Suprapubic skin (tissue), 4 donors: ENCODE measurements at regions not wholly inside any gene's neighbourhood (a gene's known extent, or its start where the extent isn't known, plus 50 kb on each side); places are given as distances from the start of the nearest gene placed in this dataset.

Experiments used
- DNase-seq, 2 donors: peaks; one replicate each; pipeline ENCODE4 v3.0.0-alpha.2; 2019; ENCODE audit warnings: low spot score in 2 of 2
- H3K27ac ChIP-seq: fragments of 200-600 bp; sonication (generic); one replicate; pipeline ENCODE4 v1.5.1; 2019
- H3K27me3 ChIP-seq: fragments of 200-600 bp; sonication (generic); one replicate; pipeline ENCODE4 v1.5.1; 2019
- H3K36me3 ChIP-seq: fragments of 200-600 bp; sonication (generic); one replicate; pipeline ENCODE4 v1.5.1; 2019
- H3K4me1 ChIP-seq: fragments of 200-600 bp; sonication (generic); one replicate; pipeline ENCODE4 v1.5.1; 2019
- H3K4me3 ChIP-seq: fragments of 200-600 bp; sonication (generic); one replicate; pipeline ENCODE4 v1.5.1; 2019; ENCODE audit warnings: mild to moderate bottlenecking
- H3K9me3 ChIP-seq: fragments of 200-600 bp; sonication (generic); one replicate; pipeline ENCODE4 v1.5.1; 2019
- CTCF ChIP-seq, 2 donors: fragments of 200-600 bp in 1 of 2; fragments of 450-650 bp in 1 of 2; sonication (generic) in 1 of 2; IDR thresholded peaks; one replicate each; pipeline ENCODE4 v1.5.1; 2016 to 2019; ENCODE audit warnings: antibody characterized with exemption in 2 of 2, mild to moderate bottlenecking in 1 of 2, moderate library complexity in 1 of 2
- EP300 ChIP-seq: sonication (generic); formaldehyde crosslinking; IDR thresholded peaks from one replicate; pipeline ENCODE4 v1.6.1; 2017; ENCODE audit warnings: antibody characterized with exemption
- POLR2A ChIP-seq, 2 donors: fragments of 450-650 bp; IDR thresholded peaks; one replicate each; pipeline ENCODE4 v1.6.1; 2017; ENCODE audit warnings: antibody characterized with exemption in 2 of 2, mild to moderate bottlenecking in 2 of 2, moderate library complexity in 2 of 2
- POLR2AphosphoS5 ChIP-seq, 3 donors: sonication (generic); formaldehyde crosslinking; IDR thresholded peaks; one replicate each; pipeline ENCODE4 v1.6.1; 2017; ENCODE audit warnings: antibody characterized with exemption in 3 of 3
- WGBS: methylation state at CpG from one replicate; pipeline ENCODE4 v1.1.5; 2018; 5-methylcytosine and 5-hydroxymethylcytosine counted together

GRCh38 chr12:67782573-67782972 is 134.0 kb downstream of the DYRK2 start:
- H3K27ac ChIP-seq: no peak overlapping the region
- no peaks in the 10 kb centered on the region for H3K36me3 ChIP-seq
- no peak overlapping the region for H3K4me3 ChIP-seq
- no peak for DNase-seq
- H3K4me1 ChIP-seq: no peaks in the 10 kb centered on the region
- H3K27me3 ChIP-seq: no peaks in the 10 kb centered on the region
- H3K9me3 ChIP-seq: no peaks in the 10 kb centered on the region
- no peak for TF ChIP-seq POLR2AphosphoS5 (IDR thresholded peaks at IDR 0.05)
- no peak for TF ChIP-seq POLR2A (IDR thresholded peaks at IDR 0.05)
- TF ChIP-seq EP300: no peak
- no peak for TF ChIP-seq CTCF (IDR thresholded peaks at IDR 0.05)
- WGBS: 97% methylated on average over 1 of the region's 1 CpG

GRCh38 chr12:67783393-67783792 is 134.8 kb downstream of the DYRK2 start:
- H3K27me3 ChIP-seq: no peaks in the 10 kb centered on the region
- DNase-seq: no peak
- no peak overlapping the region for H3K27ac ChIP-seq
- H3K4me1 ChIP-seq: no peaks in the 10 kb centered on the region
- no peaks in the 10 kb centered on the region for H3K36me3 ChIP-seq
- 74% methylated on average over 1 of the region's 1 CpG for WGBS
- no peaks in the 10 kb centered on the region for H3K9me3 ChIP-seq
- TF ChIP-seq CTCF (IDR thresholded peaks at IDR 0.05): no peak
- TF ChIP-seq POLR2A (IDR thresholded peaks at IDR 0.05): no peak
- no peak for TF ChIP-seq EP300
- no peak overlapping the region for H3K4me3 ChIP-seq

GRCh38 chr12:67784831-67785230 is 136.3 kb downstream of the DYRK2 start:
- Histone ChIP-seq H3K4me3 (no peak overlapping the region), H3K27me3 (no peaks in the 10 kb centered on the region), H3K4me1 (no peaks in the 10 kb centered on the region), H3K9me3 (no peaks in the 10 kb centered on the region), H3K27ac (no peak overlapping the region), H3K36me3 (no peaks in the 10 kb centered on the region)
- TF ChIP-seq EP300 (no peak), POLR2A (IDR thresholded peaks at IDR 0.05) (no peak), POLR2AphosphoS5 (IDR thresholded peaks at IDR 0.05) (no peak), CTCF (IDR thresholded peaks at IDR 0.05) (no peak)
- no peak for DNase-seq
- 86% methylated on average over 3 of the region's 3 CpGs for WGBS

GRCh38 chr12:67786086-67786485 is 137.5 kb downstream of the DYRK2 start:
- Histone ChIP-seq H3K27ac (no peak overlapping the region), H3K4me1 (no peaks in the 10 kb centered on the region)
- 84% methylated on average over 3 of the region's 3 CpGs for WGBS

GRCh38 chr12:67788118-67788517 is 139.6 kb downstream of the DYRK2 start:
- DNase-seq: no peak
- Histone ChIP-seq H3K9me3 (no peaks in the 10 kb centered on the region), H3K27me3 (no peaks in the 10 kb centered on the region), H3K36me3 (no peaks in the 10 kb centered on the region), H3K4me1 (no peaks in the 10 kb centered on the region), H3K27ac (no peak overlapping the region), H3K4me3 (no peak overlapping the region)
- TF ChIP-seq POLR2AphosphoS5 (IDR thresholded peaks at IDR 0.05) (no peak), EP300 (no peak), CTCF (IDR thresholded peaks at IDR 0.05) (no peak), POLR2A (IDR thresholded peaks at IDR 0.05) (no peak)
- WGBS: 57% methylated on average over 5 of the region's 5 CpGs

More at GRCh38 chr12:67786086-67786485, 137.5 kb downstream of the DYRK2 start:
- H3K4me3 ChIP-seq: no peak overlapping the region
- H3K9me3 ChIP-seq: no peaks in the 10 kb centered on the region
- no peaks in the 10 kb centered on the region for H3K36me3 ChIP-seq
- no peaks in the 10 kb centered on the region for H3K27me3 ChIP-seq
- no peak for DNase-seq
- TF ChIP-seq POLR2A (IDR thresholded peaks at IDR 0.05) (no peak), POLR2AphosphoS5 (IDR thresholded peaks at IDR 0.05) (no peak)

- H3K4me3 ChIP-seq: no peak overlapping the region
- no peak overlapping the region for H3K27ac ChIP-seq
- no peaks in the 10 kb centered on the region for H3K36me3 ChIP-seq
- no peaks in the 10 kb centered on the region for H3K4me1 ChIP-seq
- TF ChIP-seq EP300: no peak
- no peak for TF ChIP-seq CTCF (IDR thresholded peaks at IDR 0.05)
- TF ChIP-seq POLR2A (IDR thresholded peaks at IDR 0.05): no peak
- no peak for TF ChIP-seq POLR2AphosphoS5 (IDR thresholded peaks at IDR 0.05)
- H3K27me3 ChIP-seq: no peaks in the 10 kb centered on the region
- no peak for DNase-seq
- H3K9me3 ChIP-seq: no peaks in the 10 kb centered on the region
Measured at GRCh38 chr12:67789266-67789665, 140.7 kb downstream of the DYRK2 start.
